DMS153 treated with DMSO at 0.1 percent for 48 hours (cell line): ENCODE measurements at regions not wholly inside any gene's neighbourhood (a gene's known extent, or its start where the extent isn't known, plus 50 kb on each side); places are given as distances from the start of the nearest gene placed in this dataset.

Experiments used
- DNase-seq: peaks from one replicate; lab custom pipeline; 2025; ENCODE audit not compliant: unreplicated experiment; lab: John Stamatoyannopoulos, UW

DNA sequence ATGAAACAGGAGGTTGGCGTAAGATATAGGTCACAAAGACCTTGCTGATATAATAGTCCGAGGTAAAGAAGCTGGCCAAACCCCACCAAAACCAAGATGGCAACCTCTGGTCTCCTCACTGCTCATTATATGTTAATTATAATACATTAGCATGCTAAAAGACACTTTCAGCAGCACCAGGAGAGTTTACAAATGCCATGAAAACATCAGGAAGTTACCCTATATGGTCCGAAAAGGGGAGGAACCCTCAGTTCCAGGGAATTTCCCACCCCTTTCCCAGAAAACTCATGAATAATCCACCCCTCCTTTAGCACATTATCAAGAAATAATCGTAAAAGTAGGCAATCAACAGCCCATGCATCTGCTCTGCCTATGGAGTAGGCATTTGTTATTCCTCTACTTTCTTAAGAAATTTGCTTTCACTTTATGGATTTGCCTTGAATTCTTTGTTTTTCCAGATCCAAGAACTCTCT lies 923.4 kb downstream of the QKI start:
- no peak for DNase-seq

DNA sequence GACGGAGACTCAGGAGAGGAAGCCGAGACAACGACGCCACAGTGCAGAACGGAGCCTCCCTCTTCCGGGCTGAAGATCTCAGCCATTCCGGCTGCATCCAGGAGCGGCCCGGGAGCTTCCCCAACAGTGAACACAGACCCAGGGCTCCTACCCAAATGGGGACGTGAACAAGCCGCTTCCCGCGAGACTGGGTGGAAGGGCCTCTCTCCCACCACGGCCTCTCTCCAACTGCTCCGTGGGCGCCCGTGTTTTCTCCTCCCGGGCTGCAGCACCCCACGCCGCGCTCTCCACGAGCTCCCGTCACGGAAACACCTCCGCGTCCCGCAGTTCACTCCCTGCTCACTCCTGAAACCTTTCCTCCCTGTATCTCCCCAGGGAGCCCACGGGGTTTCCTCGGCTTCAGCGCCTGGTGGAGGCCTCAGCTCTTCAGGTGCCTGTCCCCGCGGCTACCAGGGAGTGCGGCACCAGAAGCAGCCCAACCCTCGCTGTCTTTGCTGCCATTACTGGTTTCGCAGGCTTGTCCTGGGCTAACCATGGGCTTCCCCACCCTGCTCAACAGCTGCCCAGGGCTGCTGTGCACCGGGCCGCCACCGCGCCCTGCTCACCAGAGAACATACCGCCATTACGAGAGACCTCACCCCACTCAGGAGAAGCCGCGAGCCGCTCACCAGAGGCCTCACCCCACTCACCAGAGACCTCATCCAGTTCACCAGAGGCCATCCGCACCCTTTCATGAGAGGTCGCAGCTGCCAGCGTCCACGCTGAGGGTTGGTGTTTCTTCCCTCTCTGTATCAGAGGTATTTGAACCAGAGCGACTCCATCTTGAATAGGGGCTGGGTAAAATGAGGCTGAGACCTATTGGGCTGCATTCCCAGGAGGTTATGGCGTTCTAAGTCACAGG lies 922.8 kb downstream of the QKI start:
- no peak for DNase-seq

DNA sequence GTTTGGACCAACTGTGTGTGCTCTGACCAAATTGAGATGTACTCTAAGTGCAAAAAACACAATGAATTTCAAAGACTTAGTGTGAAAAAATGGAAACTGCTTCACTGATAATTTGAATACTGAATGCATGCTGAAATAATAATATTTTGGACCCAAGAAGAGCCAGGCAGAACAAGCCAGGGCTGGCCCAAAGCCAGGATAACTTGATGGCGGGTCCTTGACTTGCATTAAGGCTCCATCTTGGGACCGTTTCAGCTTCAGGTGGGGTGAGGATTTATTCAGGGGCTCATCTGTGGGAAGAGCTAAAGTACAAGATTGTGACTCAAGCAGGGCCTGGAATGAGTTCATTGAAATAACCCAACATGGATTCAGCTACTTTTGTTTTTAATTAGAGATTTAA lies 921.9 kb downstream of the QKI start:
- no peak for DNase-seq

DNA sequence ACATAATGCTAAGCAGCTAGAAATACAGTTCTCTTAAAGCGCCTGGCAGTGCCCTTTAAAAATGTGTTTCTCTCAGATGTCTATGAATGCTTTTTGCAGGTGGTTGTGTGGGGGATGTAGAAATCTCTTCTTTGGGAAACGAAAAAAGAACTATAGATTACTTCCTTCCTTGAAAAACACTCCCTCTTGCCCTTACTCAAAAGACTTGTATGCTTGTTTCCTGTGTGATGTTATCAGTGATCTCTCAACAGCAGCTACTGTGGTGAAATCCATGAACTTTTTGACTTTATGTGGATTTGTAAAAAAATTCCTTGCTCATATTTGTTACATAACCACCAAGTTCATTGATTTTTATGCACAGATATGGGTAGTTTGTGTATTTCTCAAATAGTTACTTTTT lies 916.5 kb downstream of the QKI start:
- no peak for DNase-seq

DNA sequence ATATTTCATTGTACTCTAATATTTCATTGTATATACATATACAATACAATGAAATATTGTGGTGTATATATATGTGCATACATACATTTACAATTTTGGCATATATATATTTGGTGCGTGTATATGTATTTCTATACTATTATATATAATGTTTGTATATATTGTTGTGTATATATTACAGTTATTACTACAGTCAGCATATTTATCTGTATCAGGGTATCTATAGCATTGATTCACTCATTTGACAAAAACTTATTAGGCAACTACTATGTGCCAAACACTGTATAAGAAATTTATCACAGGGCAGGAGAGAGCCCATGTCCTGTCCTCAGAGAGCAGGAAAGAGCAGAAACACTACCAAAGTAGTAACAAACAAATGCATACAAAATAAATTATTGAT lies 910.6 kb downstream of the QKI start:
- DNase-seq, result no peak

DNA sequence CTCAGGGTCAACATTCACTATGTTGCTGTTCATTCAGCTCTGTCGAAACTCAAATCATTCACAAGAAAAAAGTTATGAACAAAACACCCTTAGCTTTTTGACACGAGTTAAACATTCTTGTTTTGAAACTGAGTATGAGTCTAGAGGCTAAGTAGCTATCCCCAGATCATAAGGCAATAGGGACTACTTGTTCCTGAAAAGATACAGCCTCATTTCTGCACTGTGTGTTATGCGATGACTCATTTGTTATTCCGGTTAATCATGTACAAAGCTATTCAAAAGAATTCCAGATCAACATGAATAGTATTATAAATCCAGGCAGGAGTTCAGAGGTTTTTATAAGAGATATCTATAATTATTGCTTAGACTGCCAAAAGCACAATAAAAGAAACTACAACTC lies 908.0 kb downstream of the QKI start:
- DNase-seq, result no peak

DNA sequence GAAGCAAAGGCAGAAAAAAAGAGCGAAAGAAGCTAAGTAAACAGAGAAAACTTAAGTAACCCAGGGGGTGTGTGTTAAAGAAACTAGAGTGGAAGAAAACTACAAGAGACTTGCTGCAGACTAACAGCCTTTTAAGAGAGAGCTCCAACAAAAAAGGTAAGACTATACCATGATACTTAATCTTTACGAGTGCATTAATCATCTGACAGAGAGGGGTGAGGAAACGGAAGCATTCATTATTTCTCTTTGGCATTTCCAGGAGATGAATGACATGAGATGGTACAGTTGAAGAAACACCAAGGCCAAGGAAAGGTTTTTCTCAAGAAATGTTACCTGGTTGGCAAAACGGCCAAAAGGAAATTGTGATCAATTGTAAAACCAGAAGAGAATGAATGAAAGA lies 906.8 kb downstream of the QKI start:
- DNase-seq, result no peak

DNA sequence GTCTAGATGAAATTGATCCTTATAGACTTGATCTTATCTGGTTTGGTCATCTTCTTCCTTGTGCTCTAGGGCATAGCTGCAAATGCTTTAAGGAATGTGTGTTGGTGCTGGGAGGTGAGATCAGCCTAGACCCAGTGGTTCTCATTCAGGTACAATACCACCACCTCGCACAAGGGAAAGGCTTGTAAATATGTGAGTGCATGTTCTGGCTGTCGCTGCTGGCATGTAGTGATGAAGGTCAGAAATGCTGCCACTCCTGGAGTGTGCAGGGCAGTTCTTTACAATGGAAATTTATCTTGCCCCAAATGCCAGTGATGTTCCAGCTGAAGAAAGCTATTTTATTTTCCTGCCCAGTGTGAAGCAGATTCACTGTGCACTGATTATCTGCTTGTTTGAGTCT lies 900.9 kb downstream of the QKI start:
- no peak for DNase-seq

DNA sequence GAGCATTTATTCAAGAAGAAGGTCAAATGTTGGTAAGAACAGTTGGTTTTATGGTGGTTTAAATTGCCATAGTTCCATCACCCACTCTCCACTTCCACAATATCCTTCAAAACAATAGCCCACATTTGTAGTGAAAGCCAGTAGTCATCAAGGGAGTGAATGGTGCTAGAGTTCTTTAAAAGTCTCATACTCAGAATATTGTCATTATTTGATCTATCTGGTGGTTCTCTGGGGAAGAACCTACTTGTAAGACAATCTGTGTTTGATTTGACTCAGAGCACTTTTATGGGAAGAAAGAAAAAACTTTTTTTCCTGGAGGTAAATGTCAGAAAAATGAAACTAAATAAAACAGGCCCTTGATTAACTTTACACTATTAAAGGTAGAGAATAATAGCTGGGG lies 893.8 kb downstream of the QKI start:
- no peak for DNase-seq

DNA sequence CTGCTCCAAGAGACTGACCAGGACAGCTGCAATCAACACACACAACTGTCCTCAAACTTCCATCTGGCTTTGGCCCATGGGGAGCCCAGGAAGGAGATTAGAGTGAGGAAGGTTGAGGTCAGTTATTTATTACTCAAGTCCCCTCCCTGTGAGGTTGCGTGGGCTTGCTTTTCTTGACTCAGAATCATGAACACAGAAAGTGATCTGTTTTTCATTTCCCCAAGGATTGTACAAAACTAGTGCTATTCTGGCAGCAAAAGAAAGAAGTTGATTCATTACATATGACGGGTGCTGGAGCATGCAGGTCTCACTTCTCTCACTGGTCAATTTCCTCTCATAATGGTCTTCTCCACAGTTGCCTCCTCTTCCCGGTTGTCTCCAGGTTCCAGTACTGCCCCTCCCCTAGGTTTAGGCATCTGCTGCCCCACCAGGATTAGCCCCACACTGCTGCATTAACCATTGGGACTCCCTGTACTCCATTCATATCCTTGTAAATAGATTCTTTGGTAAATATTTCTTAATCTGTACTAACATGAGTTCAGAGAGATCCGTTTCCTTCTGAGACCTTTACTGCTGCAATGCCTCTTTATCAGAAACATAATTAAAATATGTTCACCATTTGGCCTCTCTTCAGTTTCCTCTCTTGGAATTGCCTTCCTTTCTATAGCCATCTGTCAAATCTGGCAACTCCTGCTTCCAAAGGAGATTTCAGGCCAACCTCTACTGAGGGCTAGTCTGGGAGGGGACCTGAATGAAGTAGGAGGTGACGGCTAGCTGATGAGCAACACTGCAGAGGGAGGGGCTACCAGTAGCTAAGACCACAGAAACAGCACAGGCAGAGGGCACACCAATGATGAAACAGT lies 888.8 kb downstream of the QKI start:
- DNase-seq, result no peak

DNA sequence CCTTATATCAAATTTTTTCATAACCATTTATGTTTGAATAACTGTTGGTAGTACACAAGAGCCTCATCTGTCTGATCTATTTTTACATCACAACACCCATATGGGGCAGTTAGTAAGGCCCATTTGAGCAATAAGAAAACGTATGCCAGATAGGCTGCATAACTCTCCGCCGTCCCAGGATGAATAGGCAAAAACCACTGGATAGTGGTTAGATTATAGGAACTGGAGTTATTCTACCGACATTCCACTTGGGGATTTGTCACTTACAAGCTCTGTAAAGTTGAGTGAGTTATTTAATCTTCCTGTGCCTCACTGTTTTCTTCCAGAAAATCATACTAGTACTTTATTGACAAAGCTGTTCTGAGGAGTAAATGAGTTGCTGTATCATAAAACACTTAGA lies 881.9 kb downstream of the QKI start:
- no peak for DNase-seq

DNA sequence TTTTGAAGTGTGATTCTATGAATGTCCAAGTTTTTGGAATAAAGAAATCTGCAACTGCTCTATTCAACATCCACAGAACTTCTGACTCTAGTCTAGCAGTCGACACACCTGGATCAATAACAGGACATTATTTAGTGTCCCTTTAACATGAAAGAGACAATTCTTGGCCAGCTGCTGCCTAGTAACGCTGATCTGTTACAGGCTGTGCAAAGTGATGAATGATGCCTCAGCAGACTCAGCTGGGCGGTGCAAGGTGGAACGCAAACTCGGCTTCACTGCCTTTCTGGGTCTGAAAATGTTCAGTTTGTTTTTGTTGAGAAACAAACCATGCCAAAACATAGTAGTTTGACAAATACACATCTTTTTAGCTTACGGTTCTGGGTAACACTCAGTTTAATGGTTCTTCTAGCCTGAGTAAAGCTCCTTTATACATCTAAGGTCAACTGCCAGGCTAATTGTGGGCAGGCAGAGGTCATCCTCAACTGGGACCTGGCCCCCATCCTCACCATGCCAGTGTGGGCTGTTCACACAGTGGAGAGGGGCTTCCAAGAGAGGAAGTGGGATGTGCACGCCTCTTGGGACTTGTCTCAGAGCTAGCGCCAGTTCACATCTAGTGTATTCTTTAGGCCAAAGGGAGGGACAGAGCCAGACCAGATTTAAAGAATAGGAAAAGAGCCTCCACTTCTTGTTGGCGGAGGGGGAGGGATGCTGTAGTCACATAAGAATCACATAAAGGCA lies 879.7 kb downstream of the QKI start:
- DNase-seq, result no peak

DNA sequence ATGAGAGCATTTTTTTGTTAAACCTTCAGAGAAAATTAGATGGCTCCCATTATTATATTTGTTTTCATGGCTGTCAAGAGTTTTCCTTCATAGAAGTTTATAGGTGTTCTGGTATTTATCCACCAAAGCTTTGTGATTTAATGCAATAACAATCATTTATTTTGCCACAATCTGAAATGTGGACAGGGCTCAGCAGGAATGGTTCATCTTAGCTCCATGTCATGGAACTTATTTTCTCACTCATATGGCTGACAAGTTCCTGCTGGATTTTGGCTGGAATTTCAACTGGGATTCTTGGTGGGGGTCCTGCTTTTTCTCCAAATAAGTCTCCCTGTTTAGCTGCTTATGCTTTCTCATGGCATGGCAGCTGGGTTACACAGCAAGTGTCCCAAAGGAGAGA lies 876.7 kb downstream of the QKI start:
- no peak for DNase-seq

DNA sequence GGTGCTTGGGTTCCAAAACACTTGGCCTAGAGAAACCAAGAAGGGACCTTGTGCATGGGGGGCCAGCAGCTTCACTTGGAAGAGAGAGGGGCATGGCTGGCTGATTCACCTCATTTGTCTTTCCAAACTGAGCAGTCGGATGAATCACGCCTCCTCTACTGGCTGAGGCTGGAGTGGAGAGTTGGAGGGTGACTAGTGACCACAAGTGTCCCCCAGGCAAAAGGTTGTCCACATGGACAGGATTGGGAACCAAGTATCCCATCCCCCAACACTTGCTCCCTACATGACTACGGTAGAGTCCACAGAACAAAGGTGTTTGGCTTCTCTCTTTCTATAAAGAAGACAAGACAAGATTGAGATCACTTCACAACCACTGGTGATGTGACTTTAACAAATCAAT lies 875.6 kb downstream of the QKI start:
- no peak for DNase-seq

DNA sequence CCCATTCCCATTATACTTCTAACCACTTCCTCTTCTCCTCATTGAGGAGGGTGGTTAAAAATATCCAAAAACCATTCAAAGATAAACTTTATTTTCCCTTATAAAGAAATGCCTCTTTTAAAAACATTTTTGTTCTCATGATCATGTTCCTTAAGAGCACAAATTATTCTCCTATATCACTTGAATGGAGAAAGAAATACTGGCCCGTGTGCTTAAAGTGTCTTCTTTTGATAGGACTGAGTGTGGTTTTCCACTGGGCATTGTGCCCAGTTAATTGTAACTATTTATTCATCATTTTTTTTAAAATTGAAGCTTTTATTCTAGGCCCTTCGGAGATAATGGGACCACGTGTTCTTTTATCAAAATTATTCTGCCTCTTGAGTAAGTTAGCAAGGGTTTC lies 871.5 kb downstream of the QKI start:
- DNase-seq, result peak; percentile 72

DNA sequence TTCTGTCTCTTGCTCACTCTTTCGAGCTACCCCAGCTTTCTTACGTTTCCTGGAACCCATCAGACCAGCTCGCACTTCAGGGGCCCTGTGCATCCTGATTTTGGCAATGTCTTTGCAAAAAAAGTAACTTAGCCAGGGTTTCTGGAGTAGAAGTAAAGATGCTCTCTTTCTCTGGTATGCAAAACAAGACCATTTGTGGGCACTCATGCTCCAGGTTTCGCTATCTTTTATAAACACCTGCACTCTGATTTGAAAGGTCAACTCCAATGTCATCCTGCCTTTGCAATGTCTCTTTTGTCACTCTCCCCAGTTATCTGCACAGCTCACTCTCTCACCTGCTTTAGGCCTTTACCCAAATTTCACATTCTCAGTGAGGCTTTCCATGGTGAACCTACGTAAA lies 869.1 kb downstream of the QKI start:
- DNase-seq, result no peak

DNA sequence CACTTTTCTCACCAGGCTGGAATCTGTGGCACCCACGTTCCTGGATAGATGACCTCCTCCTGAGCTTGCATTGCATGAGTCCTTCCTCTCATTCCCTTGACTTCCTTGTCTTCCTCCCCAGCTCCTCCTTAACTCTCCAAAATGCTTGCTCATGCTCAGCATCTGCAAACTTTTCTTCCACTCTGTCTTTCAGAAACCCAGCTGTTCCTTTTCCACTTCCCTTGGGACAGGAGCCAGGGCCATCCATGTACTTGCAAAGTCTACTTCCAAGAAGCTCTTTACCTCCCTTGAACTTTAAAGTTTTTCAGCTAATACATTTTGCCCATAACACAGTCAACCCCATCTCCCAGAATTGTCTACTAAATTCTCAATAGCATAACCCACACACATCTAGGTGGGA lies 861.7 kb downstream of the QKI start:
- no peak for DNase-seq

DNA sequence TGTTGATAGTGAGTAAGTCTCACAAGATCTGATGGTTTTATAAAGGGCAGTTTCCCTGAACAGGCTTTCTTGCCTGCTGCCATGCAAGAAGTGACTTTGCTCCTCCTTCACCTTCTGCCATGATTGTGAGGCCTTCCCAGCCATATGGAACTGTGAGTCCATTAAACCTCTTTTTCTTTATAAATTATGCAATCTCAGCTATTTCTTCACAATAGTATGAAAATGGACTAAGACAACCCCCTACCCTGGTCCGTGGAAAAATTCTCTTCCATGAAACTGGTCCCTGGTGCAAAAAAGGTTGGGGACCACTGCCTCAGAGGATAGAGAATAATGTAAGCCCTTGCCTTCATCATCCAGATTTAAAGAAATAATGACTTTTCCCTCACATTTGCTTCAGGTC lies 861.3 kb downstream of the QKI start:
- no peak for DNase-seq

DNA sequence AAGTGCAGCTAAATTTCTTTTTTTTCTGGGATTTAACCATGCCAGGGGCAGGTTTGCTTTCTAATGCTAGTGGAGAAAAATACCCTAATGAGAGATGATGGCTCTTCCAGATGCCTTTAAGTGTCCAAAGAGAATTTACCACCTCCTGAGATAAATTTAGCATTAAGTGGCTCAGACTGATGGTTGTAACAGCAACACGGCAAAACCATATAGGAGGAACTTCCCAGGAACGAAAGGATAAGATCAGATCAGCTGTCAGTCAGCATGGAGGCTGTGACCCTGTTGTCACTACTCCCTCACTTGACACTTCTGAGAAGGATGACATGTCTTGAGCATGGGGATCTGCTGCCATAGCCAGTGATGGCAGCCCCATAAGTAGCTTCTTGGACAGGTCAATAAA lies 860.0 kb downstream of the QKI start:
- DNase-seq, result no peak

DNA sequence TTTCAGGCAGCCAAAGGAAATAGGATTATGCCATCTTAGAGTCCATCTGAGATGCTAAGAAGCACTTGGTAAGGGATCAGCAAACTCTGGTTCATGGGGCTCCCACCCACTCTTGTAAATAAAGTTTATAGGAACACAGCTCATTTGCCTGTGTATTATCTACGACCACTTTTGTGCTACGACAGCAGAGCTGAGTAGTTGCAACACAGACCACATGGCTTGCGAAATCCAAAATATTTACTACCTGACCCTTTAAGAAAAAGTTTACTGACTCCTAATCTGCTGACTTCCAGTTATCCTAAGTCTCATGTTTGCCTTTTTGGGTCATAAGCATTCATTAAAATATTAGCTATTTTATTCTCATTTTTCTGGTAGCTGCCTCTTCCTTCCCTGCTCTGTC lies 859.0 kb downstream of the QKI start:
- no peak for DNase-seq

DNA sequence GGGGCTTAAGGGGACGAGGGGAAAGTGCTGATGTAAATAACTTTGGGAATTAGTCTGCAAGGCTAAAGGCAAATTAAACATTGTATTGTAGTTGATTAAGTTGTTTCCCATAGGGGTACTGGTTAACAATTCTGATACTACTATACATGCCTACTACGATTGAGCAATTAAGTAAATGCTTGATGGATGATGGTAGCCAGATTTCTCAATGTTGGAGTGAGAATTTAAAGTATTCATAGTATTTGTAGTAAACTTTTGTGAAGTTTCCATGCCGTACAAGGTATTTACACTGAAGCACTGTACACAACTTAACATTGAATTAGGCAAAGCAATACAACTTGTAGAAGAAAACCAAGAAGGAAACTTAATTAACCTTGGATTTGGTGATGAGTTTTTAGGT lies 852.3 kb downstream of the QKI start:
- DNase-seq, result no peak

DNA sequence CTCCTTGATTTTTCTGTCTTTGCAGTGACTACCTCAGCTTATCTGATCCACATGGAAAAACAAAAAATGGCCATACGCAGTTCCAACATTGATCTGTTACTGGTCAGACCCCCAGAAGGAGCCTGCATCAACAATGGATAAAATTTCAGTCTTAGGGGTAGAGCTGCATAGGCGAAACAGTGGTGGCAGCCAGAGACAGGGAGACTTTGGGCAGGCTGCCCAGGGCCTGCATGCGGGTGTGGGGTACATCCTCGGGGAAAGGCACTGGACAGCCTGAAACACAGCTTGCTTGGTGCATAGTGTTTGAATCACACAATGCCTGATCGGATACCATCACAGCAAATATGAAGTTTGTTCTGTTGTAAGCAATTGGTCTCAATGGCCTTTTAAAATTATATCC lies 847.8 kb downstream of the QKI start:
- no peak for DNase-seq
